A673 (cell line): ENCODE measurements at regions not wholly inside any gene's neighbourhood (a gene's known extent, or its start where the extent isn't known, plus 50 kb on each side); places are given as distances from the start of the nearest gene placed in this dataset.

ENCODE experiments used
- BruUV-seq: library from RNA; stranded (reverse); fragments of 400-500 nt; replicated peaks from 2 replicates; lab custom pipeline; 2021; lab: Mats Ljungman, UMichigan
- CTCF ChIA-PET: fragments of 300-600 bp; sonication (Branson Sonifier 250); formaldehyde crosslinking; loops from one replicate; lab custom pipeline; 2022; ENCODE audit warnings: antibody characterized with exemption; lab: Charles Lee
- POLR2A ChIA-PET: fragments of 300-600 bp; sonication (Branson Sonifier 250); formaldehyde crosslinking; loops from one replicate; lab custom pipeline; 2022; ENCODE audit warnings: antibody characterized with exemption; ENCODE audit not compliant: low non-redundant PET; lab: Charles Lee
- DNase-seq: peaks from one replicate; pipeline ENCODE4 v3.0.0-alpha.2; 2015; ENCODE audit warnings: low spot score
- H3K27ac ChIP-seq: fragments of 200-600 bp; sonication (generic); 2 replicates; pipeline ENCODE4 v1.5.1; 2016; ENCODE audit warnings: mixed run types, low read depth, mild to moderate bottlenecking, mixed read lengths, antibody characterized with exemption, low read length; ENCODE audit not compliant: poor library complexity, severe bottlenecking
- H3K27me3 ChIP-seq: fragments of 200-600 bp; sonication (generic); replicated peaks from 2 replicates; pipeline ENCODE4 v1.6.1; 2017; ENCODE audit warnings: mixed run types, low read depth, mild to moderate bottlenecking, mixed read lengths, antibody characterized with exemption, low read length; ENCODE audit not compliant: insufficient read depth, poor library complexity
- H3K36me3 ChIP-seq: fragments of 200-600 bp; sonication (generic); 2 replicates; pipeline ENCODE4 v1.6.1; 2016; ENCODE audit warnings: mixed run types, mild to moderate bottlenecking, mixed read lengths, antibody characterized with exemption, low read length; ENCODE audit not compliant: insufficient read depth, poor library complexity, severe bottlenecking
- H3K4me1 ChIP-seq: fragments of 200-600 bp; sonication (generic); 2 replicates; pipeline ENCODE4 v1.6.1; 2017; ENCODE audit warnings: mixed run types, mild to moderate bottlenecking, mixed read lengths, antibody characterized with exemption, low read length; ENCODE audit not compliant: insufficient read depth, poor library complexity, severe bottlenecking
- H3K4me3 ChIP-seq: fragments of 200-600 bp; sonication (generic); 2 replicates; pipeline ENCODE4 v1.5.1; 2016; ENCODE audit warnings: low read depth, mixed run types, mild to moderate bottlenecking, mixed read lengths, low read length; ENCODE audit not compliant: poor library complexity, severe bottlenecking
- H3K9me3 ChIP-seq: fragments of 200-600 bp; sonication (generic); 2 replicates; pipeline ENCODE4 v1.6.1; 2016; ENCODE audit warnings: mixed run types, low read depth, mild to moderate bottlenecking, mixed read lengths, antibody characterized with exemption, low read length; ENCODE audit not compliant: poor library complexity, severe bottlenecking
- EZH2 ChIP-seq: fragments of 200-600 bp; sonication (generic); IDR thresholded peaks from 2 replicates; pipeline ENCODE4 v1.6.1; 2017; ENCODE audit warnings: borderline replicate concordance, low read depth, mild to moderate bottlenecking, mixed read lengths, antibody characterized with exemption, low read length; ENCODE audit not compliant: poor library complexity, severe bottlenecking
- intact Hi-C: fragments of 100-400 bp; cut with micrococcal nuclease; formaldehyde crosslinking; loops from one replicate; pipeline ENCODE4 v1.10.0; 2022; ENCODE audit not compliant: unreplicated experiment
- TF ChIP-seq, protein P1 (sequence below): fragments of 300-800, 200-600 bp; sonication (generic); conservative IDR thresholded peaks from 2 replicates; pipeline ENCODE4 v1.5.1; 2017; ENCODE audit warnings: low read depth, mild to moderate bottlenecking, antibody characterized with exemption, low read length, moderate library complexity, mixed read lengths

- POLR2A ChIA-PET, result no interaction called here
- Histone ChIP-seq H3K36me3 (no peaks in the 10 kb centered on the region), H3K4me3 (no peak overlapping the region), H3K27ac (no peak overlapping the region), H3K9me3 (no peaks in the 10 kb centered on the region), H3K4me1 (no peaks in the 10 kb centered on the region), H3K27me3 (no peaks in the 10 kb centered on the region)
- CTCF ChIA-PET, result no interaction called here
- no peak for TF ChIP-seq EZH2
- TF ChIP-seq, protein P1, sequence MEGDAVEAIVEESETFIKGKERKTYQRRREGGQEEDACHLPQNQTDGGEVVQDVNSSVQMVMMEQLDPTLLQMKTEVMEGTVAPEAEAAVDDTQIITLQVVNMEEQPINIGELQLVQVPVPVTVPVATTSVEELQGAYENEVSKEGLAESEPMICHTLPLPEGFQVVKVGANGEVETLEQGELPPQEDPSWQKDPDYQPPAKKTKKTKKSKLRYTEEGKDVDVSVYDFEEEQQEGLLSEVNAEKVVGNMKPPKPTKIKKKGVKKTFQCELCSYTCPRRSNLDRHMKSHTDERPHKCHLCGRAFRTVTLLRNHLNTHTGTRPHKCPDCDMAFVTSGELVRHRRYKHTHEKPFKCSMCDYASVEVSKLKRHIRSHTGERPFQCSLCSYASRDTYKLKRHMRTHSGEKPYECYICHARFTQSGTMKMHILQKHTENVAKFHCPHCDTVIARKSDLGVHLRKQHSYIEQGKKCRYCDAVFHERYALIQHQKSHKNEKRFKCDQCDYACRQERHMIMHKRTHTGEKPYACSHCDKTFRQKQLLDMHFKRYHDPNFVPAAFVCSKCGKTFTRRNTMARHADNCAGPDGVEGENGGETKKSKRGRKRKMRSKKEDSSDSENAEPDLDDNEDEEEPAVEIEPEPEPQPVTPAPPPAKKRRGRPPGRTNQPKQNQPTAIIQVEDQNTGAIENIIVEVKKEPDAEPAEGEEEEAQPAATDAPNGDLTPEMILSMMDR, result no peak
- DNase-seq, result no peak
- no TSS peak for BruUV-seq
- intact Hi-C loops, result no loop called here
These were observed 209.9 kb upstream of the HCCS start for GRCh38 chrX:10901290-10901633.

GRCh38 chrX:10902001-10902400, 209.1 kb upstream of the HCCS start:
- no TSS peak for BruUV-seq

DNA sequence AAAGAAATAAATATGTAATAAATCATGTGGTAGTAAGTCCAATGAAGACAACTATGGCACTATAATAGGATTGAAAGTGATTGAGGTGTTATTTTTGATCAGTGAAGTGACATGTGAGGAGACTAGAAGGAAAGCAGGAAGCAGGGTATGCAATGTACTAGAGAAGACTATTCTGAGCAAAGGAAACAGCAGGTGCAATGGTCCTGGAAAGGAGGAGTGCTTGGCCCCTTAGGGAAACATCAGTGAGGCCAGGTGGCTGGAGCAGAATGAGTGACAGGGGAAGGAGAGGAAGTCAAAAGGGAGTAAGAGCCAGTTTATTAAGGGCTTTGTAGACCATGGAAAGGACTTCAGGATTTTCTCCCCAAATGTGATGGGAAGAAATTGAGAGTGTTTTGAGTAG, 207.6 kb upstream of the HCCS start:
- DNase-seq, result no peak
- Histone ChIP-seq H3K9me3 (peaks cover 10% of the 10 kb centered on the region), H3K36me3 (no peaks in the 10 kb centered on the region), H3K4me3 (no peak overlapping the region), H3K27me3 (no peaks in the 10 kb centered on the region), H3K27ac (no peak overlapping the region), H3K4me1 (no peaks in the 10 kb centered on the region)
- TF ChIP-seq, protein P1, result no peak
- TF ChIP-seq EZH2, result no peak
- POLR2A ChIA-PET, result no interaction called here
- CTCF ChIA-PET, result no interaction called here
- intact Hi-C loops, result no loop called here
- no TSS peak for BruUV-seq

More at GRCh38 chrX:10902001-10902400, 209.1 kb upstream of the HCCS start:
- H3K9me3 ChIP-seq, result peaks cover 6% of the 10 kb centered on the region
- no peak for TF ChIP-seq EZH2
- TF ChIP-seq, protein P1, result no peak
- DNase-seq, result no peak
- intact Hi-C loops, result no loop called here
- CTCF ChIA-PET, result no interaction called here
- no peak overlapping the region for H3K27ac ChIP-seq
- no peaks in the 10 kb centered on the region for H3K36me3 ChIP-seq
- H3K4me3 ChIP-seq, result no peak overlapping the region
- no peaks in the 10 kb centered on the region for H3K27me3 ChIP-seq
- POLR2A ChIA-PET, result no interaction called here
- no peaks in the 10 kb centered on the region for H3K4me1 ChIP-seq
